ENCODE measurements at regions not wholly inside any gene's neighbourhood (a gene's known extent, or its start where the extent isn't known, plus 50 kb on each side); places are given as distances from the start of the nearest gene placed in this dataset.

DNA sequence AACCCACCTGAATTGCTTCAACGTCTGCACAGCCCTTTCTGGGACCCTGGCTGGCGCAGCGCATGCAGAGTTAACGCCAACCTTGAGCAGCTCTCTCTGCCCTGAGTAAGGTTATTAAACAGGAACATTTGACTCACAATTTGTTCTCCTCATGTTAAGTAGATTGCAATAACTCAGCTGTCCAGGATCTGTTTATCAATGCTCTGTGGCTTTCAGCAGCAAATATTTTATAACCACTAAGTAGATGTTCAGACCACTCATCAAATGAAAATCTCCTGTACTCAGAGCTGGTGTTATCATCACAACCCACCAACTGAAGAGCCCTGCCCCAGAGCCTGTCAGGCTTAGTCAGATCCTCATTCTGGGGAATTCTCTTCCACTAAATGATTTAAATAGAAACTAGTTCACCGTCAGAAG lies 403.0 kb downstream of the ZNF608 start:
- Histone ChIP-seq H3K79me2 (ENCODE audit: insufficient read depth, low read length) (no peaks in the 10 kb centered on the region), H3K79me1 (ENCODE audit: insufficient read depth, low read depth, low read length, poor library complexity, severe bottlenecking) (no peaks in the 10 kb centered on the region), H3K4ac (ENCODE audit: low read depth, low read length) (no peak overlapping the region), H4K91ac (ENCODE audit: insufficient read length, low read depth, low read length) (no peak overlapping the region), H2BK15ac (ENCODE audit: low read depth, low read length) (no peak overlapping the region), H3K23me2 (ENCODE audit: insufficient read length, low read depth, low read length, poor library complexity, severe bottlenecking) (no peaks in the 10 kb centered on the region), H2BK5ac (ENCODE audit: insufficient read length, low read length) (no peak overlapping the region), H3K9ac (ENCODE audit: extremely low read depth, insufficient read length, low read length) (no peak overlapping the region), H3K4me1 (ENCODE audit: insufficient read depth, low read length) (no peaks in the 10 kb centered on the region; the same call in 1 of the 2 replicates), H2BK120ac (ENCODE audit: low read depth, low read length, poor library complexity, severe bottlenecking) (no peak overlapping the region), H3K14ac (ENCODE audit: insufficient read depth, low read length) (no peak overlapping the region), H2BK12ac (ENCODE audit: insufficient read length, low read depth, low read length) (no peak overlapping the region), H3K9me3 (ENCODE audit: control insufficient read depth, low read depth, low read length) (no peaks in the 10 kb centered on the region), H4K8ac (replicated peaks; ENCODE audit: insufficient read length, low read depth, low read length) (no peak overlapping the region), H2BK20ac (ENCODE audit: low read depth, low read length, poor library complexity, severe bottlenecking) (no peak overlapping the region), H3K56ac (ENCODE audit: insufficient read length, low read depth, low read length) (no peak overlapping the region), H3K23ac (ENCODE audit: insufficient read length, low read depth, low read length) (no peak overlapping the region), H3K18ac (ENCODE audit: insufficient read length, low read depth, low read length) (no peak overlapping the region), H4K5ac (ENCODE audit: insufficient read length, low read depth, low read length) (no peak overlapping the region), H3K27me3 (ENCODE audit: insufficient read depth, low read length) (no peaks in the 10 kb centered on the region), H3K4me2 (ENCODE audit: insufficient read depth, insufficient read length, low read length) (no peak overlapping the region), H3K27ac (ENCODE audit: insufficient read length, low read depth, low read length) (no peak overlapping the region), H2AFZ (ENCODE audit: low read length) (no peak overlapping the region), H4K20me1 (ENCODE audit: control insufficient read depth, insufficient read depth, insufficient read length) (no peaks in the 10 kb centered on the region), H2AK5ac (ENCODE audit: insufficient read length, low read length) (no peak overlapping the region), H3T11ph (ENCODE audit: low read length) (no peak overlapping the region)
- Mint-ChIP-seq H3K27ac (no peak overlapping the region), H3K9me3 (no peaks in the 10 kb centered on the region), H3K4me3 (no peak overlapping the region), H3K4me1 (peaks cover 8% of the 10 kb centered on the region in 2 experiments), H3K27me3 (ENCODE audit: low read depth) (no peaks in the 10 kb centered on the region), H3K36me3 (ENCODE audit: insufficient read depth in 1 of 3, low read depth in 3 of 3) (no peaks in the 10 kb centered on the region)
- no CpG with 5 or more reads among the region's 5 CpGs for WGBS (ENCODE audit: extremely low coverage, insufficient read length, low lambda C conversion rate)
- DNase-seq: no peak
- TF ChIP-seq, protein P1, sequence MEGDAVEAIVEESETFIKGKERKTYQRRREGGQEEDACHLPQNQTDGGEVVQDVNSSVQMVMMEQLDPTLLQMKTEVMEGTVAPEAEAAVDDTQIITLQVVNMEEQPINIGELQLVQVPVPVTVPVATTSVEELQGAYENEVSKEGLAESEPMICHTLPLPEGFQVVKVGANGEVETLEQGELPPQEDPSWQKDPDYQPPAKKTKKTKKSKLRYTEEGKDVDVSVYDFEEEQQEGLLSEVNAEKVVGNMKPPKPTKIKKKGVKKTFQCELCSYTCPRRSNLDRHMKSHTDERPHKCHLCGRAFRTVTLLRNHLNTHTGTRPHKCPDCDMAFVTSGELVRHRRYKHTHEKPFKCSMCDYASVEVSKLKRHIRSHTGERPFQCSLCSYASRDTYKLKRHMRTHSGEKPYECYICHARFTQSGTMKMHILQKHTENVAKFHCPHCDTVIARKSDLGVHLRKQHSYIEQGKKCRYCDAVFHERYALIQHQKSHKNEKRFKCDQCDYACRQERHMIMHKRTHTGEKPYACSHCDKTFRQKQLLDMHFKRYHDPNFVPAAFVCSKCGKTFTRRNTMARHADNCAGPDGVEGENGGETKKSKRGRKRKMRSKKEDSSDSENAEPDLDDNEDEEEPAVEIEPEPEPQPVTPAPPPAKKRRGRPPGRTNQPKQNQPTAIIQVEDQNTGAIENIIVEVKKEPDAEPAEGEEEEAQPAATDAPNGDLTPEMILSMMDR (conservative IDR thresholded peaks at IDR 0.05): no peak
